SK-N-SH treated with all-trans-retinoic acid at 6 μM for 48 hours (cell line): ENCODE measurements at regions not wholly inside any gene's neighbourhood (a gene's known extent, or its start where the extent isn't known, plus 50 kb on each side); places are given as distances from the start of the nearest gene placed in this dataset.

ENCODE experiments used
- ARNTL ChIP-seq: fragments of 450-650 bp; formaldehyde crosslinking; IDR thresholded peaks from 2 replicates; pipeline ENCODE4 v1.5.0; 2020; ENCODE audit warnings: low read depth, mild to moderate bottlenecking, moderate library complexity, borderline replicate concordance
- BACH2 ChIP-seq: fragments of 250-450 bp; sonication (Bioruptor Pico); IDR thresholded peaks from 2 replicates; pipeline ENCODE4 v1.9.0; 2021; ENCODE audit warnings: mild to moderate bottlenecking, borderline replicate concordance
- ISL1 ChIP-seq: fragments of 250-450 bp; sonication (Bioruptor Pico); IDR thresholded peaks from 2 replicates; pipeline ENCODE4 v2.1.2; 2022; ENCODE audit warnings: mild to moderate bottlenecking, moderate library complexity
- PPARA ChIP-seq: fragments of 250-450 bp; sonication (Bioruptor Pico); IDR thresholded peaks from 2 replicates; pipeline ENCODE4 v1.5.0; 2020; ENCODE audit warnings: mild to moderate bottlenecking, borderline replicate concordance
- TCF4 ChIP-seq: fragments of 250-450 bp; sonication (Bioruptor Pico); IDR thresholded peaks from 2 replicates; pipeline ENCODE4 v1.8.0; 2021; ENCODE audit warnings: mild to moderate bottlenecking, moderate library complexity, borderline replicate concordance
- ZFP3 ChIP-seq: fragments of 250-450 bp; sonication (Bioruptor Pico); IDR thresholded peaks from 2 replicates; pipeline ENCODE4 v1.5.0; 2020; ENCODE audit warnings: mild to moderate bottlenecking, moderate library complexity
- ZNF565 ChIP-seq: fragments of 450-650 bp; formaldehyde crosslinking; conservative IDR thresholded peaks from 2 replicates; pipeline ENCODE4 v1.5.0; 2020; ENCODE audit warnings: low read depth, mild to moderate bottlenecking, moderate library complexity
- ZNF8 ChIP-seq: fragments of 450-650 bp; formaldehyde crosslinking; IDR thresholded peaks from 2 replicates; pipeline ENCODE4 v1.5.0; 2020; ENCODE audit warnings: mild to moderate bottlenecking, moderate library complexity
- TF ChIP-seq, protein P1 (sequence below): fragments of 250-450 bp; sonication (Bioruptor Pico); IDR thresholded peaks from 2 replicates; pipeline ENCODE4 v1.5.1; 2020; ENCODE audit warnings: low read depth, mild to moderate bottlenecking, moderate library complexity
- TF ChIP-seq, protein P2 (sequence below): fragments of 250-450 bp; sonication (Bioruptor Pico); IDR thresholded peaks from 2 replicates; pipeline ENCODE4 v1.8.0; 2020; ENCODE audit warnings: mild to moderate bottlenecking, moderate library complexity, borderline replicate concordance

DNA sequence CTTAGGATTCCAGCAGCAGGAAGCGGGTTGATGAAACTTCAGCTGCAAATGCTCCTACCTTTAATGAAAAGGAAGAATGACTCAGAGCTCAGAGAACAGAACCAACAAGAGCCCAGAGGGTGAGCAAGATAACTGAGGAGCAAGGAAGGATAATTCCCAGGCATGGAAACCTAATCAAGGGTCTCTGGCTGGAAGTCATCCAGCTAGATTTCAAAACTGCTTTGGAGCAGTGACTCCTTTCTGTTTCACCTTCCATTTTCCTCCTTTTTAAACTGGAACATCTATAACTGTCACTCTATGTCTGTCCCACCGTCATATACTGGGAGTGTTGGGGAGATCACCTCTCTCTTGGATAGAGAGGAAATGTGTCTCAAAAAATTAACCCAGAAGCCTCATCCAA is 148.4 kb upstream of the RAB6C start:
- TF ChIP-seq ZFP3 (CRISPR knock-in tag) (no peak), PPARA (CRISPR knock-in tag) (no peak), ISL1 (CRISPR knock-in tag) (no peak), ARNTL (CRISPR knock-in tag) (no peak), ZNF565 (CRISPR knock-in tag) (no peak), BACH2 (CRISPR knock-in tag) (no peak), ZNF8 (no peak), TCF4 (CRISPR knock-in tag) (no peak)
- TF ChIP-seq, protein P1, sequence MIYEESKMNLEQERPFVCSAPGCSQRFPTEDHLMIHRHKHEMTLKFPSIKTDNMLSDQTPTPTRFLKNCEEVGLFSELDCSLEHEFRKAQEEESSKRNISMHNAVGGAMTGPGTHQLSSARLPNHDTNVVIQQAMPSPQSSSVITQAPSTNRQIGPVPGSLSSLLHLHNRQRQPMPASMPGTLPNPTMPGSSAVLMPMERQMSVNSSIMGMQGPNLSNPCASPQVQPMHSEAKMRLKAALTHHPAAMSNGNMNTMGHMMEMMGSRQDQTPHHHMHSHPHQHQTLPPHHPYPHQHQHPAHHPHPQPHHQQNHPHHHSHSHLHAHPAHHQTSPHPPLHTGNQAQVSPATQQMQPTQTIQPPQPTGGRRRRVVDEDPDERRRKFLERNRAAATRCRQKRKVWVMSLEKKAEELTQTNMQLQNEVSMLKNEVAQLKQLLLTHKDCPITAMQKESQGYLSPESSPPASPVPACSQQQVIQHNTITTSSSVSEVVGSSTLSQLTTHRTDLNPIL (CRISPR knock-in tag) = no peak
- TF ChIP-seq, protein P2, sequence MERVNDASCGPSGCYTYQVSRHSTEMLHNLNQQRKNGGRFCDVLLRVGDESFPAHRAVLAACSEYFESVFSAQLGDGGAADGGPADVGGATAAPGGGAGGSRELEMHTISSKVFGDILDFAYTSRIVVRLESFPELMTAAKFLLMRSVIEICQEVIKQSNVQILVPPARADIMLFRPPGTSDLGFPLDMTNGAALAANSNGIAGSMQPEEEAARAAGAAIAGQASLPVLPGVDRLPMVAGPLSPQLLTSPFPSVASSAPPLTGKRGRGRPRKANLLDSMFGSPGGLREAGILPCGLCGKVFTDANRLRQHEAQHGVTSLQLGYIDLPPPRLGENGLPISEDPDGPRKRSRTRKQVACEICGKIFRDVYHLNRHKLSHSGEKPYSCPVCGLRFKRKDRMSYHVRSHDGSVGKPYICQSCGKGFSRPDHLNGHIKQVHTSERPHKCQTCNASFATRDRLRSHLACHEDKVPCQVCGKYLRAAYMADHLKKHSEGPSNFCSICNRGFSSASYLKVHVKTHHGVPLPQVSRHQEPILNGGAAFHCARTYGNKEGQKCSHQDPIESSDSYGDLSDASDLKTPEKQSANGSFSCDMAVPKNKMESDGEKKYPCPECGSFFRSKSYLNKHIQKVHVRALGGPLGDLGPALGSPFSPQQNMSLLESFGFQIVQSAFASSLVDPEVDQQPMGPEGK (CRISPR knock-in tag) = no peak
